Heart right ventricle (tissue), 16 donors: ENCODE measurements at regions not wholly inside any gene's neighbourhood (a gene's known extent, or its start where the extent isn't known, plus 50 kb on each side); places are given as distances from the start of the nearest gene placed in this dataset.

Experiments
- ATAC-seq, 8 donors: fragments of 200-7000 bp; cut with Tn5 transposase; one replicate each; pipeline ENCODE4 v1.9.1; 2020; ENCODE audit warnings: mild to moderate bottlenecking in 8 of 8, moderate library complexity in 8 of 8, moderate number of reproducible peaks in 1 of 8
- DNase-seq, 2 donors: peaks; one replicate each; pipeline ENCODE4 v3.0.0-alpha.2; 2020
- H3K27ac ChIP-seq, 10 donors: fragments of 200-600 bp; sonication (generic) in 2 of 10; one replicate each; pipeline versions ENCODE4 v1.5.0 to v1.8.0; 2020 to 2022; ENCODE audit warnings: mild to moderate bottlenecking in 3 of 10
- H3K27me3 ChIP-seq, 7 donors: fragments of 200-600 bp; one replicate each; pipeline ENCODE4 v1.8.0; 2021 to 2022; ENCODE audit warnings: mild to moderate bottlenecking in 2 of 7
- H3K36me3 ChIP-seq, 9 donors: fragments of 200-600 bp; sonication (generic) in 1 of 9; one replicate each; pipeline versions ENCODE4 v1.5.0 to v1.8.0; 2020 to 2022; ENCODE audit warnings: mild to moderate bottlenecking in 2 of 9
- H3K4me1 ChIP-seq, 9 donors: fragments of 200-600 bp; sonication (generic) in 1 of 9; one replicate each; pipeline versions ENCODE4 v1.5.0 to v1.8.0; 2020 to 2022; ENCODE audit warnings: mild to moderate bottlenecking in 4 of 9
- H3K4me3 ChIP-seq, 10 donors: fragments of 200-600 bp; sonication (generic) in 2 of 10; one replicate each; pipeline versions ENCODE4 v1.5.0 to v1.8.0; 2020 to 2022; ENCODE audit warnings: mild to moderate bottlenecking in 7 of 10, moderate library complexity in 2 of 10
- H3K9me3 ChIP-seq, 11 donors: fragments of 200-600 bp in 10 of 11; sonication (generic) in 2 of 11; one replicate each; pipeline versions ENCODE4 v1.5.0 to v1.8.0; 2013 to 2022; ENCODE audit warnings: mild to moderate bottlenecking in 2 of 11, control low read depth in 1 of 11, moderate library complexity in 1 of 11
- WGBS, 2 donors: extraction: QIAGEN DNeasy Blood & Tissue Kit; methylation state at CpG; one replicate each; pipeline ENCODE4 v1.1.7; 2013; ENCODE audit warnings: inconsistent platforms in 1 of 2; 5-methylcytosine and 5-hydroxymethylcytosine counted together
- intact Hi-C, 10 donors: fragments of 100-400 bp; cut with DNase I; formaldehyde crosslinking; loops; one replicate each; pipeline versions ENCODE4 v1.11.1 to v1.14.2; 2022
- TF ChIP-seq, protein P1 (sequence below), 9 donors: fragments of 200-600 bp; sonication (generic) in 2 of 9; IDR thresholded peaks; one replicate each; pipeline versions ENCODE4 v1.5.0 to v1.8.0; 2021 to 2022; ENCODE audit warnings: antibody characterized with exemption in 9 of 9, mild to moderate bottlenecking in 5 of 9, moderate library complexity in 1 of 9
- donor health status: Arrhythmogenic right ventricular cardiomyopathy.
- donor health status: ischemic (EF 13 %, LVEDD 7.1; RV severe dilation, severe dysfunction).
- donor health status: healthy with polysubstance abuse.
- donor health status: DM: no; HTN: yes; CAD: no.
- donor health status: DM: no; HTN: no; CAD: no.
- donor health status: ischemic (EF 25% LVEDD 6.9; RV normal size, moderate dysfunction).
- donor health status: ischemic (EF 25% LVEDD 5.7; RV mildly dilated, moderate dysfunction).
- donor health status: healthy.
- donor health status: DM: yes; HTN: yes; CAD: no.
- donor health status: Ischemic cardiomyopathy.
- donor health status: ischemic (EF 35%, LVEDD 5.7; RV mildly dilated, moderate dysfunction).
- donor health status: nonischemic (EF 11% LVEDD 7.7; RV severe dilation, severe dysfunction).
- donor health status: DM: yes; HTN: yes; CAD: no.
- donor health status: PGD.
- donor health status: ischemic (EF 29% LVEDD 5.4; RV normal size, mild dysfunction).
- donor health status: nonischemic (EF 23%, LVEDD 6.1; RV moderate dilation, normal function).

DNA sequence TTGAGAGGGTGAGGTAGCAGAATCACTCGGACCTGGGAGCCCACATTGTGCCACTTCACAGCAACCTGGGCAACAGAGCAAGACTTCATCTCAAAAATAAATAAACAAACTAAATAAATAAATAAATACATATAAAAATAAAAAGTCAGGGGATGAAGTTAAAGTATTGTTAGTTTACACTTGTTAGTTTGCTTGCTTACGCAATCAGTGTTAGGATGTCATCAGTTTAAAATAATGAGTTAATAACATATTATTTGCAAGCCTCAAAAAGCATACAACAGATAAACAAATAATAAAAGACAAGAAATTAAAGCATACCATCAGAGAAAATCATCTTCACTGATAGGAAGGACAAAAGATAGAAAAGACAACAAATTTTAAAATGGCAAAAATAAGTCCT is 891.1 kb upstream of the PCDH7 start:
- intact Hi-C loops, result no loop called here
- no peak overlapping the region for H3K4me3 ChIP-seq
- WGBS, 2 donors, result 79 to 80% methylated on average over 2 of the region's 2 CpGs
- H3K27me3 ChIP-seq, result no peaks in the 10 kb centered on the region
- no peaks in the 10 kb centered on the region for H3K36me3 ChIP-seq
- H3K9me3 ChIP-seq, result peaks cover 0 to 28% (median 0%) of the 10 kb centered on the region in 11 donors
- TF ChIP-seq, protein P1, sequence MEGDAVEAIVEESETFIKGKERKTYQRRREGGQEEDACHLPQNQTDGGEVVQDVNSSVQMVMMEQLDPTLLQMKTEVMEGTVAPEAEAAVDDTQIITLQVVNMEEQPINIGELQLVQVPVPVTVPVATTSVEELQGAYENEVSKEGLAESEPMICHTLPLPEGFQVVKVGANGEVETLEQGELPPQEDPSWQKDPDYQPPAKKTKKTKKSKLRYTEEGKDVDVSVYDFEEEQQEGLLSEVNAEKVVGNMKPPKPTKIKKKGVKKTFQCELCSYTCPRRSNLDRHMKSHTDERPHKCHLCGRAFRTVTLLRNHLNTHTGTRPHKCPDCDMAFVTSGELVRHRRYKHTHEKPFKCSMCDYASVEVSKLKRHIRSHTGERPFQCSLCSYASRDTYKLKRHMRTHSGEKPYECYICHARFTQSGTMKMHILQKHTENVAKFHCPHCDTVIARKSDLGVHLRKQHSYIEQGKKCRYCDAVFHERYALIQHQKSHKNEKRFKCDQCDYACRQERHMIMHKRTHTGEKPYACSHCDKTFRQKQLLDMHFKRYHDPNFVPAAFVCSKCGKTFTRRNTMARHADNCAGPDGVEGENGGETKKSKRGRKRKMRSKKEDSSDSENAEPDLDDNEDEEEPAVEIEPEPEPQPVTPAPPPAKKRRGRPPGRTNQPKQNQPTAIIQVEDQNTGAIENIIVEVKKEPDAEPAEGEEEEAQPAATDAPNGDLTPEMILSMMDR (IDR thresholded peaks at IDR 0.05), result no peak
- ATAC-seq (no peak), DNase-seq (no peak)
- H3K27ac ChIP-seq, result no peak overlapping the region
- no peaks in the 10 kb centered on the region for H3K4me1 ChIP-seq

DNA sequence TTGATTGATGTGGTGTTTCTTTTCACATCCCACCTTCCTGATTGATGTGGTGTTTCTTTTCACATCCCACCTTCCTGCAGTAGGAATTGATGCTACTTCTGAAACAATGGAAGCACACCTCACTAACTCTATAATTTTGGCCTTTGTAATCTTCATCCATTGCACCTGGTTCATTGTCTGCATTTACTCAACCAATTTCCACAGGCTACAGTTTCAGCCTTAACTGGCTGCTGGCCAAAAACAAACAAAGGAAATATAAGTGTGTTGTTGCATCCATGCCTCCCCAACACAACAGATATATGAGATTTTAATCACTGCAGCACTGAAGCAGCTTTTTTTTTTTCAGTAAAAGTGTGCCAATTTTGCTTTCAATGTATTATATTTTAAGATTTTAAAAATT is 867.6 kb upstream of the PCDH7 start:
- intact Hi-C loops, result no loop called here

DNA sequence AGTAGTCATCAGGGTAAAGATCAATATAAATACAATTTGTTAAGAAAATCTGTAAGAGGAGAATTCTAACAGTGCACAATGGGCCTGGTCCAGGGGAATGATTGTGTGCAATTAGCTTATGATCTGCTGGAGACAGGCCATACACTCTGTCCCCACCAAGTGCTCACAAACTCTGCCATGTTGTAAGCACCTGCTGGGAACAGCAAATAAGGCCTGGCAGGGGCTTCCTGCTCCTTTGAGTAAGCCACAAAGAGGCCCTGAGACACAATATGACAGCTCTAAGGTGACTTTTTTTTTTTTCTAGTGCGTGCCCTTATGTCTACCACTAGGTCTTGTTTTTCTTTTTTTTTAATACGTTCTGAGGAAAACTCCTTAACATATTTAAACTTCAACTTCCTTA is 866.3 kb upstream of the PCDH7 start:
- ATAC-seq (no peak), DNase-seq (no peak)
- no peaks in the 10 kb centered on the region for H3K4me1 ChIP-seq
- H3K27ac ChIP-seq, result no peak overlapping the region
- 74 to 88% methylated on average over 2 of the region's 2 CpGs for WGBS, 2 donors
- intact Hi-C loops, result no loop called here
- no peaks in the 10 kb centered on the region for H3K27me3 ChIP-seq
- peaks cover 0 to under 1% (median 0%) of the 10 kb centered on the region in 11 donors for H3K9me3 ChIP-seq
- no peak overlapping the region for H3K4me3 ChIP-seq
- H3K36me3 ChIP-seq, result no peaks in the 10 kb centered on the region
- TF ChIP-seq, protein P1 (IDR thresholded peaks at IDR 0.05), result no peak

More for the DNA sequence above, 867.6 kb upstream of the PCDH7 start:
- no peaks in the 10 kb centered on the region for H3K27me3 ChIP-seq
- no peak for ATAC-seq
- DNase-seq, result no peak
- H3K9me3 ChIP-seq, result peaks cover 0 to 3% (median 0%) of the 10 kb centered on the region in 11 donors
- H3K27ac ChIP-seq, result no peak overlapping the region
- H3K4me3 ChIP-seq, result no peak overlapping the region
- TF ChIP-seq, protein P1 (IDR thresholded peaks at IDR 0.05), result no peak
- no peaks in the 10 kb centered on the region for H3K4me1 ChIP-seq
- no peaks in the 10 kb centered on the region for H3K36me3 ChIP-seq

DNA sequence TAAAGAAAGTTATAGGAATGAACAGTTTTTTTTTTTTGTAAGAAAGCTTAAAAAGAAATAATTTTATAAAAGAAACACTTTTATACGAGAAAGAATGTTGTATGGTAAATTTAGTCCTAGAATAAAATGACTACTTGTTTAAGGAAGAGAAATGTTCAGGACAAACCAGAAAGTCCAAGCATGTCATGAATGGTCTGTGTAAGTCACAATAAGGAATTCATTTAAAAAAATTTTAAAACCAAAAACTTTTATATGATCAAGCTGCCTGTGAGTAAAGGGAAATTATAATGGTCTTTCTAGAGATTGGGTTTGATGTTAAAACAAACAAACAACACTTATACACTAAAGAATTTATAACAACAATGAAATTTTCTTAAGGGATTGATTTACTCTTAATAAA is 858.9 kb upstream of the PCDH7 start:
- no peak for DNase-seq
- no peaks in the 10 kb centered on the region for H3K27me3 ChIP-seq
- no peak for ATAC-seq
- H3K4me3 ChIP-seq, result no peak overlapping the region
- intact Hi-C loops, result no loop called here
- H3K4me1 ChIP-seq, result no peaks in the 10 kb centered on the region
- WGBS, 2 donors, result 67 to 72% methylated on average over 1 of the region's 1 CpG
- TF ChIP-seq, protein P1 (IDR thresholded peaks at IDR 0.05), result no peak
- H3K36me3 ChIP-seq, result no peaks in the 10 kb centered on the region
- H3K27ac ChIP-seq, result no peak overlapping the region
- peaks cover 0 to 55% (median 12%) of the 10 kb centered on the region in 11 donors for H3K9me3 ChIP-seq

DNA sequence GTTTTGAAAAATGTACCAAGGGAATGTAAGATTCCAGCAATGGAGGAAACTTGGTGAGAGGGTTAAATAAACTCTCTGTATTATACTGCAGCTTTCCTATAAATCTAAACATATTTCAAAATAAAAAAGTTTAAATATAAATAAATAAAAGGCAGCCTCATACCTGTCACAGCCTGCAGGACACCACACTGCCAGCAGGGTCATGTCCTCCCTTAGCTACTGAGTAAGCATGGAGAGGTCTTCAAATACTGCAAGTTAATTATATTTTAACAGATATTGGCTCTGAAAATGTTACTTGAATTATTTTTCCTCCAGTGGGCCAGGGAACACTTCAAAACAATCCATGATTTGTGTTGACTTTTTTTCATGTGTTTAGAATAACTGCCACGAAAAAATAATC is 852.8 kb upstream of the PCDH7 start:
- no peaks in the 10 kb centered on the region for H3K4me1 ChIP-seq
- peaks cover 0 to 47% (median 5%) of the 10 kb centered on the region in 11 donors for H3K9me3 ChIP-seq
- H3K36me3 ChIP-seq, result no peaks in the 10 kb centered on the region
- WGBS, 2 donors, result 31 to 43% methylated on average over 1 of the region's 1 CpG
- TF ChIP-seq, protein P1 (IDR thresholded peaks at IDR 0.05), result no peak
- no peak for ATAC-seq
- no peak for DNase-seq
- H3K27ac ChIP-seq, result no peak overlapping the region
- intact Hi-C loops, result no loop called here
- no peak overlapping the region for H3K4me3 ChIP-seq
- no peaks in the 10 kb centered on the region for H3K27me3 ChIP-seq
